ENCODE measurements at regions not wholly inside any gene's neighbourhood (a gene's known extent, or its start where the extent isn't known, plus 50 kb on each side); places are given as distances from the start of the nearest gene placed in this dataset.

- TF ChIP-seq, protein P1, sequence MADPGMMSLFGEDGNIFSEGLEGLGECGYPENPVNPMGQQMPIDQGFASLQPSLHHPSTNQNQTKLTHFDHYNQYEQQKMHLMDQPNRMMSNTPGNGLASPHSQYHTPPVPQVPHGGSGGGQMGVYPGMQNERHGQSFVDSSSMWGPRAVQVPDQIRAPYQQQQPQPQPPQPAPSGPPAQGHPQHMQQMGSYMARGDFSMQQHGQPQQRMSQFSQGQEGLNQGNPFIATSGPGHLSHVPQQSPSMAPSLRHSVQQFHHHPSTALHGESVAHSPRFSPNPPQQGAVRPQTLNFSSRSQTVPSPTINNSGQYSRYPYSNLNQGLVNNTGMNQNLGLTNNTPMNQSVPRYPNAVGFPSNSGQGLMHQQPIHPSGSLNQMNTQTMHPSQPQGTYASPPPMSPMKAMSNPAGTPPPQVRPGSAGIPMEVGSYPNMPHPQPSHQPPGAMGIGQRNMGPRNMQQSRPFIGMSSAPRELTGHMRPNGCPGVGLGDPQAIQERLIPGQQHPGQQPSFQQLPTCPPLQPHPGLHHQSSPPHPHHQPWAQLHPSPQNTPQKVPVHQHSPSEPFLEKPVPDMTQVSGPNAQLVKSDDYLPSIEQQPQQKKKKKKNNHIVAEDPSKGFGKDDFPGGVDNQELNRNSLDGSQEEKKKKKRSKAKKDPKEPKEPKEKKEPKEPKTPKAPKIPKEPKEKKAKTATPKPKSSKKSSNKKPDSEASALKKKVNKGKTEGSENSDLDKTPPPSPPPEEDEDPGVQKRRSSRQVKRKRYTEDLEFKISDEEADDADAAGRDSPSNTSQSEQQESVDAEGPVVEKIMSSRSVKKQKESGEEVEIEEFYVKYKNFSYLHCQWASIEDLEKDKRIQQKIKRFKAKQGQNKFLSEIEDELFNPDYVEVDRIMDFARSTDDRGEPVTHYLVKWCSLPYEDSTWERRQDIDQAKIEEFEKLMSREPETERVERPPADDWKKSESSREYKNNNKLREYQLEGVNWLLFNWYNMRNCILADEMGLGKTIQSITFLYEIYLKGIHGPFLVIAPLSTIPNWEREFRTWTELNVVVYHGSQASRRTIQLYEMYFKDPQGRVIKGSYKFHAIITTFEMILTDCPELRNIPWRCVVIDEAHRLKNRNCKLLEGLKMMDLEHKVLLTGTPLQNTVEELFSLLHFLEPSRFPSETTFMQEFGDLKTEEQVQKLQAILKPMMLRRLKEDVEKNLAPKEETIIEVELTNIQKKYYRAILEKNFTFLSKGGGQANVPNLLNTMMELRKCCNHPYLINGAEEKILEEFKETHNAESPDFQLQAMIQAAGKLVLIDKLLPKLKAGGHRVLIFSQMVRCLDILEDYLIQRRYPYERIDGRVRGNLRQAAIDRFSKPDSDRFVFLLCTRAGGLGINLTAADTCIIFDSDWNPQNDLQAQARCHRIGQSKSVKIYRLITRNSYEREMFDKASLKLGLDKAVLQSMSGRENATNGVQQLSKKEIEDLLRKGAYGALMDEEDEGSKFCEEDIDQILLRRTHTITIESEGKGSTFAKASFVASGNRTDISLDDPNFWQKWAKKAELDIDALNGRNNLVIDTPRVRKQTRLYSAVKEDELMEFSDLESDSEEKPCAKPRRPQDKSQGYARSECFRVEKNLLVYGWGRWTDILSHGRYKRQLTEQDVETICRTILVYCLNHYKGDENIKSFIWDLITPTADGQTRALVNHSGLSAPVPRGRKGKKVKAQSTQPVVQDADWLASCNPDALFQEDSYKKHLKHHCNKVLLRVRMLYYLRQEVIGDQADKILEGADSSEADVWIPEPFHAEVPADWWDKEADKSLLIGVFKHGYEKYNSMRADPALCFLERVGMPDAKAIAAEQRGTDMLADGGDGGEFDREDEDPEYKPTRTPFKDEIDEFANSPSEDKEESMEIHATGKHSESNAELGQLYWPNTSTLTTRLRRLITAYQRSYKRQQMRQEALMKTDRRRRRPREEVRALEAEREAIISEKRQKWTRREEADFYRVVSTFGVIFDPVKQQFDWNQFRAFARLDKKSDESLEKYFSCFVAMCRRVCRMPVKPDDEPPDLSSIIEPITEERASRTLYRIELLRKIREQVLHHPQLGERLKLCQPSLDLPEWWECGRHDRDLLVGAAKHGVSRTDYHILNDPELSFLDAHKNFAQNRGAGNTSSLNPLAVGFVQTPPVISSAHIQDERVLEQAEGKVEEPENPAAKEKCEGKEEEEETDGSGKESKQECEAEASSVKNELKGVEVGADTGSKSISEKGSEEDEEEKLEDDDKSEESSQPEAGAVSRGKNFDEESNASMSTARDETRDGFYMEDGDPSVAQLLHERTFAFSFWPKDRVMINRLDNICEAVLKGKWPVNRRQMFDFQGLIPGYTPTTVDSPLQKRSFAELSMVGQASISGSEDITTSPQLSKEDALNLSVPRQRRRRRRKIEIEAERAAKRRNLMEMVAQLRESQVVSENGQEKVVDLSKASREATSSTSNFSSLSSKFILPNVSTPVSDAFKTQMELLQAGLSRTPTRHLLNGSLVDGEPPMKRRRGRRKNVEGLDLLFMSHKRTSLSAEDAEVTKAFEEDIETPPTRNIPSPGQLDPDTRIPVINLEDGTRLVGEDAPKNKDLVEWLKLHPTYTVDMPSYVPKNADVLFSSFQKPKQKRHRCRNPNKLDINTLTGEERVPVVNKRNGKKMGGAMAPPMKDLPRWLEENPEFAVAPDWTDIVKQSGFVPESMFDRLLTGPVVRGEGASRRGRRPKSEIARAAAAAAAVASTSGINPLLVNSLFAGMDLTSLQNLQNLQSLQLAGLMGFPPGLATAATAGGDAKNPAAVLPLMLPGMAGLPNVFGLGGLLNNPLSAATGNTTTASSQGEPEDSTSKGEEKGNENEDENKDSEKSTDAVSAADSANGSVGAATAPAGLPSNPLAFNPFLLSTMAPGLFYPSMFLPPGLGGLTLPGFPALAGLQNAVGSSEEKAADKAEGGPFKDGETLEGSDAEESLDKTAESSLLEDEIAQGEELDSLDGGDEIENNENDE (IDR thresholded peaks at IDR 0.05; ENCODE audit: insufficient replicate concordance, low read length) = no peak
- no peak for TF ChIP-seq BCL11A (IDR thresholded peaks at IDR 0.05; ENCODE audit: low read depth in 2 of 2, low read length in 2 of 2)
- TF ChIP-seq KDM4A (IDR thresholded peaks at IDR 0.05; ENCODE audit: low read depth, low read length, severe bottlenecking) = no peak
- TF ChIP-seq BRCA1 (IDR thresholded peaks at IDR 0.05; ENCODE audit: low read depth, low read length) = no peak
- no peak for TF ChIP-seq ATF2 (IDR thresholded peaks at IDR 0.05; ENCODE audit: low read length)
- no peak for TF ChIP-seq BACH1 (IDR thresholded peaks at IDR 0.05; ENCODE audit: low read length)
- TF ChIP-seq CTBP2 (IDR thresholded peaks at IDR 0.05; ENCODE audit: borderline replicate concordance, insufficient read depth, insufficient read length, low read length) = no peak
These were observed 67.1 kb upstream of the TAPT1 start (continued) for GRCh38 chr4:16293210-16293838.
